ENCODE measurements at regions not wholly inside any gene's neighbourhood (a gene's known extent, or its start where the extent isn't known, plus 50 kb on each side); places are given as distances from the start of the nearest gene placed in this dataset.

DNA sequence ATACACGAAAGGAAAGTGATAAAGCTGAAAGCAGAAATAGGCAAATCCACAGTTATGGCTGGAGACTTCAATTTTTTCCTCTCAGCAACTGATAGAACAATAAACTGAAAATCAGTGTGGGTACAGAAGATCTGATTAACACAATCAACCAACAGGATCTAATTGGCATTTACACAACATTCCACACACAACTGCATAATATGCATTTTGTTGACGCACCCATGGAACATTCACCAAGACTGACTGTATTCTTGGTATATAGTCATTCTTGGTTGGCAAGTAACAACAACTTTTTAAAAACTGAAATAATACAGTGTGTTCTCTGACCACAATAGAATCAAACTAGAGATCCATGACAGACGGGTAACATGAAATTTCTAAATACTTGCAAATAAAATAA, 218.7 kb upstream of the S1PR3 start:
- no peak for DNase-seq

DNA sequence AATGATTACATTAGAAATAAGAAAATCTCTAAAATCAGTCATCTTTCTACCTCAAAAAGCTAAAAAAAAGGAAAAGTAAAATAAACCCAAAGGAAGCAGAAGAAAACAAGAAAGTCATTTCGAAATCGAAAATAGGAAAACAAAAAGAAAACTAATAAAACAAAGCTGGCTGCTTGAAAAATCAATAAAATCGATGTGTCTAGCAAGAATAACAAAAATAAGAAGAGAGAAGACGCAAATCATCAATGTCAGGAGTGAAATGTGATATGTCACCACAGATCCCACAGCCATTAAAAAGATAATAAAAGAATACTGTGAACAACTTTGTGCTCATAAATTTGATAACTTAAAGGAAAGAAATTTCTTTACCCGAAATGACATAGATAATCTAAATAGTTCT, 218.1 kb upstream of the S1PR3 start:
- no peak for DNase-seq

- DNase-seq: no peak
Measured at GRCh38 chr9:88773627-88774244, 217.5 kb upstream of the S1PR3 start.

GRCh38 chr9:88775037-88775471, 216.2 kb upstream of the S1PR3 start:
- no peak for DNase-seq

- DNase-seq: no peak
Measured at GRCh38 chr9:88775559-88775958, 215.7 kb upstream of the S1PR3 start.

- DNase-seq: no peak
Measured at GRCh38 chr9:88775966-88776365, 215.3 kb upstream of the S1PR3 start.

GRCh38 chr9:88776717-88777497, 214.4 kb upstream of the S1PR3 start:
- no peak for DNase-seq

- no peak for DNase-seq
Measured at GRCh38 chr9:88777498-88778312, 213.6 kb upstream of the S1PR3 start.

DNA sequence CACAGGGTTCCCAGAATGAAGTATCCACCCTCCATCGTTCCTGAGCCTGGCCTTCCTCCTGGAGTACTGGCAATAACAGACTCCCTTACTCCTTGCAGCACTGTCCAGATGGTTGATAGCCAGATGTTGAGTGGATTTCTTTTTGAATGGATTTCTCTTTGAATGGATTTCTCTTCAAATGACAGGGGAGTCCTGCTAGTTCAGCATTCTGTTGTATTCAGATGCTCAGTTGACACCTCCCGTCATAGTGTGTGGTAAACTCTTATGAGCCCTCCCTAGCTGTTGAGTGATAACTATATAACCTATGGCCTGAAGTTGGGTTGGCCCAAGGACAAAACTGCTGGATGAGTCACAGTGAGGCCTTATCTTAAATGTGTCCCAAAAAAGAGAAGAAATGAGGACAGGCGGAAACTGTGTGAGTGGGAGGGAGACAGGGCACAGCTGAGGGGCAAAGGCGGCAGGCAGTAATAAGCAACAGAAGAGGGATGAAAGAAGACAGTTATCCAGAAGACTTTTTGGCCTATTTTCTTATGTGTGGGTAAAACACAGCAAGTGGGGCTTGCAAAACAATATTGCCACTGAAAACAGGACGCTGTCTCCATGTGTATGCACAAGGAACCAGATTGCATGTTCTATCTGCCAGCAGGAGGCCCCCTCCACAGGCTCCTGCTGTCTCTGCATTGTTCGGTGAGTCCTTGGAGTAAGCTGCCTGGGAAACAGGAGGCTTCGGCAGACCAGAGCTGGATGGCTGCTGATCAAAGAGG, 209.5 kb upstream of the S1PR3 start:
- DNase-seq: no peak

GRCh38 chr9:88782931-88783710, 208.1 kb upstream of the S1PR3 start:
- DNase-seq: no peak

- DNase-seq: no peak
Measured at GRCh38 chr9:88783711-88784083, 207.6 kb upstream of the S1PR3 start.

GRCh38 chr9:88784960-88785359, 206.3 kb upstream of the S1PR3 start:
- no peak for DNase-seq

GRCh38 chr9:88786291-88787079, 204.8 kb upstream of the S1PR3 start:
- DNase-seq: no peak

GRCh38 chr9:88789785-88790184, 201.5 kb upstream of the S1PR3 start:
- no peak for DNase-seq

GRCh38 chr9:88791105-88791805, 200.0 kb upstream of the S1PR3 start:
- DNase-seq: no peak

DNA sequence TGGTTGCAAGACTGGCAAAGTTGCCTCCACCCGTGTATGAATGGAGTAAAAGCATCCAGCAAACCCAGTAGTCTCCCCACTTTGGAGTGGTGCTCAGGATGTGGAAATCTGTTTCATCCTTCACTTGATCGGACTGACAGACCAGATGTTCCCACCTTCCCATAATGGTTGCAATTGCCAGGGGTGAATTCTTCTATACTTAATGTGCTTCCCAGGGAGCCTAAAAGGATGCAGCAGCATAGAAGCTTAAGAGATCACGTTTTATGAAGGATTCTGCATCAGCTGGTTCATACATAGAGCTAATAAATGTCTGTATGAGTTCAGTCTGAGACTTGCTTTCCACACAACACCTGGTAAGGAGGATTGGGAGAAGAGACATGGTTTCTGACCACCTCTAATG, 198.8 kb upstream of the S1PR3 start:
- no peak for DNase-seq

- DNase-seq: no peak
Measured at GRCh38 chr9:88794100-88794499, 197.2 kb upstream of the S1PR3 start.

GRCh38 chr9:88796947-88797346, 194.3 kb upstream of the S1PR3 start:
- no peak for DNase-seq

- DNase-seq: no peak
Measured at GRCh38 chr9:88798476-88798875, 192.8 kb upstream of the S1PR3 start.

DNA sequence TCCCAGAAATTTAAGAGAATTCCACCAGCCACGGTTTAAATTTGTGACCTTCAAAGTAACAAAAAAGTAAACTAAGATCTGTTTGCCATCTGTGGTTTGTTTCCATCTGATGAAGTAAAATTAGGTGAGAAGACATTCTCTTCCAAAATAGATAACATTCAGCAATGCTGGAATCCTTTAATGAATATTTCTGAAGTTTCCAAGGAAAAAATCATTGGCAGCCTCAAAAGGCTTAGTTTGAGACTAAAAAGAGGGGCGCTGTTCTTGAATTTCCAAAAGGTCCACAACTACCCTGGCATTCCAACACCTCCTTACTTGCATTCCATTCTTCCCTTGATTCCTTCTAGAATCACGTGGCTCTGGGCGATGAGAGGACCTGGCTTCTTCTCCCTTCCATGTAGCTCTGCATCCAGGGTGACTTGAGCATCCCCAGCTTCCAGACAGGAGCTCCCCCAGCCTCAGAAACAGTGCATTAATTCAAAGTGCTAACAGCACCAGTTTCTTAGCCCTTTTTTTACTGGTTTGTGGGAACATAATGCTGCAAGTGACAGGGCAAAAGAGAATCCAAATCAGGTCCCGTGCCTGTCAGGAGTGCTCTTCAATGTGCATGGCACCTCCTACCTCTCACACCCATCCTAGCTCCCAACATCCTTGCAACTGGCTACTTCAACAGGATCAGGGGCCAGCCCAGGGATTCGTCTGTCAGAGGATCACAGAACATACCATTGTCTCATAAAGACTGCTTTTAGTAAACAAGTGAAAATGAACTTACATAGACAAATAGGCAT, 191.5 kb upstream of the S1PR3 start:
- no peak for DNase-seq

Measured in COR-L47 (cell line).